ENCODE measurements at regions not wholly inside any gene's neighbourhood (a gene's known extent, or its start where the extent isn't known, plus 50 kb on each side); places are given as distances from the start of the nearest gene placed in this dataset.

DNA sequence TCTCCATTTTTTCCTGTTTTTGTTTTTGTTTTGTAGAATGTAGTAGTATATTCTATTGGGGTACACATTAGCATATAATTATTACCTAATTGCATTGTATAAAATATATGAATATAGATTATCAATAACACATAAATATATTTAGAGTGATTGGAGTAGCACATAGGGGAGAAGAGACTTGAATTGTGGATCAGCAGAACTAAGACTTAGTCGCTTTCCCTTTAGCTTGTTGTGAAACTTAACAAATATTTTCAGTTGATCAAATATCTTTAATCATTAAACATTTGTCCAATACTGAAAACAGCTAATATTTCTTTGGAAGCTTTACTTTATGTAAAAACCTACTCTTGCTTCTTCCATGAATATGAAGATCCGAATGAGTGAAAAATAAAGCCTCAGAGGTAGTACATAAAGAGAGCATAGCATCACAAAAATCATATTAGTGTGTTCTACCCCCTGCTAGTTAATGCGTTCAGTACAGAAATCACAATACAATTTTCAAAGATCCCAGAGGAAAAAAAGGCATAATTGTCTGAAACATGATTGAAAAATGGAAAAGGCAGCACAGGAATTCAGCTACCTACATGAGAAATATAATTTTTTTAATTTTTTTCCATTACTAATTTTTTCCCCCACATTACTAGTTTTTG, 1348.0 kb upstream of the PRR20A start:
- no peaks in the 10 kb centered on the region for H3K36me3 ChIP-seq
- no peaks in the 10 kb centered on the region for H3K4me1 ChIP-seq
- no peaks in the 10 kb centered on the region for H3K27me3 ChIP-seq
- TF ChIP-seq, protein P1, sequence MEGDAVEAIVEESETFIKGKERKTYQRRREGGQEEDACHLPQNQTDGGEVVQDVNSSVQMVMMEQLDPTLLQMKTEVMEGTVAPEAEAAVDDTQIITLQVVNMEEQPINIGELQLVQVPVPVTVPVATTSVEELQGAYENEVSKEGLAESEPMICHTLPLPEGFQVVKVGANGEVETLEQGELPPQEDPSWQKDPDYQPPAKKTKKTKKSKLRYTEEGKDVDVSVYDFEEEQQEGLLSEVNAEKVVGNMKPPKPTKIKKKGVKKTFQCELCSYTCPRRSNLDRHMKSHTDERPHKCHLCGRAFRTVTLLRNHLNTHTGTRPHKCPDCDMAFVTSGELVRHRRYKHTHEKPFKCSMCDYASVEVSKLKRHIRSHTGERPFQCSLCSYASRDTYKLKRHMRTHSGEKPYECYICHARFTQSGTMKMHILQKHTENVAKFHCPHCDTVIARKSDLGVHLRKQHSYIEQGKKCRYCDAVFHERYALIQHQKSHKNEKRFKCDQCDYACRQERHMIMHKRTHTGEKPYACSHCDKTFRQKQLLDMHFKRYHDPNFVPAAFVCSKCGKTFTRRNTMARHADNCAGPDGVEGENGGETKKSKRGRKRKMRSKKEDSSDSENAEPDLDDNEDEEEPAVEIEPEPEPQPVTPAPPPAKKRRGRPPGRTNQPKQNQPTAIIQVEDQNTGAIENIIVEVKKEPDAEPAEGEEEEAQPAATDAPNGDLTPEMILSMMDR (IDR thresholded peaks at IDR 0.05; ENCODE audit: low read depth, low read length), result no peak
- H3K4me3 ChIP-seq (ENCODE audit: low read depth, low read length), result no peak overlapping the region
- no peaks in the 10 kb centered on the region for H3K9me3 ChIP-seq
- no peak for DNase-seq

DNA sequence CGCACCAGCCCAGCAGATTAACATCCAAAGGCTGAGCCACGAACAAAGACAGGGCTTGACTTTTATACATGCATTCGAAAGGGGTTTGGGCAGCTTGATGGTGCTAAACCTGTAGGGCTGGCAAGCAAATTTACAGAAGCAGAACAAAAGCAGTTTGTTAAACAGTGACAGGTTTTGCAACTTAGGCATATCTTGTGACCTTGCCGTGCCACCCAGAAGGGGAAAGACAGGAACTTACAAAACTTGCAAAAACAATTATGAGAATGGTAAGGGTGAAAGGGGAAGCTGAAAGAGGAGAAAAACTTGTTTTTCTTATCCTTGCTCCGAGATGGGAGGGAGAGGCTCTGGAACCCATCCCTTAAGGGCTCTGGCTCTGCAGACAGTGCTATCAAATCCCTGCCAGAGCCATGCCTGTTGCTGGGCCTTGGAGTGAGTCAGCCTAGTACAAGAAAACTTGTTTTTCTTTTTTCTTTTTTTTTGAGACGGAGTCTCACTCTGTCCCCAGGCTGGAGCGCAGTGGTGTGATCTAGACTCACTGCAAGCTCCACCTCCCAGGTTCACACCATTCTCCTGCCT, 1325.2 kb upstream of the PRR20A start:
- no peaks in the 10 kb centered on the region for H3K9me3 ChIP-seq
- H3K4me3 ChIP-seq (ENCODE audit: low read depth, low read length), result no peak overlapping the region
- H3K4me1 ChIP-seq, result no peaks in the 10 kb centered on the region
- TF ChIP-seq, protein P1 (IDR thresholded peaks at IDR 0.05; ENCODE audit: low read depth, low read length), result no peak
- no peak for DNase-seq
- no peaks in the 10 kb centered on the region for H3K36me3 ChIP-seq
- H3K27me3 ChIP-seq, result no peaks in the 10 kb centered on the region

DNA sequence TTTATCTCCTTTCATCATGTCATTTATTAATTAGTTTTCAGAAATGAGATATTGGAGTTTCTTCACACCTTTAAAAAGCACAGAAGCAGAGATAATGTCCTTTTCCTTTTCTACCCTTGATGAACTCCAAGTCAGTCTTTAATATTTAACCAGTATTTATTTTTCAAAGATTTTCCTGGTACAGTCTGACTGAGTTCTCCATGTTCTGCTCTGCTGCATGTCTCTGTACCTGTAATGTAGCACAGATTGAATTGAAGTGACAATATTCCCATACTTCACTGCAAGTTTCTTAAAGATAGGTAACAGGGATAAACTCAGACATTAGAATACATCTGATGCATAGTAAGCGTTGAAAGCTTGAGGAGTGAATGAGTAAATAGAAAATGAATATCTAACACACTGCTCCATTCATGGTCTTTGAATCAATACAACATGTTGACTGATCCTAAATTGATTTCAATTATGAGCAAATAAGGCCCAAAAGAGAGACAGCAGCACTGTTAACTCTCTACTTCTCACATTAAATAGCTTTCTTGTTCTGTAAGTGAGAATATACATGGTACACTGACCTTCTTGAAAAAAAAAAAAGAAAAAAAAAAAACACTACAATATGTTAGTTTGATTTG, 1323.6 kb upstream of the PRR20A start:
- H3K9me3 ChIP-seq, result no peaks in the 10 kb centered on the region
- H3K4me1 ChIP-seq, result no peaks in the 10 kb centered on the region
- no peaks in the 10 kb centered on the region for H3K27me3 ChIP-seq
- TF ChIP-seq, protein P1 (IDR thresholded peaks at IDR 0.05; ENCODE audit: low read depth, low read length), result no peak
- no peak overlapping the region for H3K4me3 ChIP-seq (ENCODE audit: low read depth, low read length)
- no peak for DNase-seq
- no peaks in the 10 kb centered on the region for H3K36me3 ChIP-seq

DNA sequence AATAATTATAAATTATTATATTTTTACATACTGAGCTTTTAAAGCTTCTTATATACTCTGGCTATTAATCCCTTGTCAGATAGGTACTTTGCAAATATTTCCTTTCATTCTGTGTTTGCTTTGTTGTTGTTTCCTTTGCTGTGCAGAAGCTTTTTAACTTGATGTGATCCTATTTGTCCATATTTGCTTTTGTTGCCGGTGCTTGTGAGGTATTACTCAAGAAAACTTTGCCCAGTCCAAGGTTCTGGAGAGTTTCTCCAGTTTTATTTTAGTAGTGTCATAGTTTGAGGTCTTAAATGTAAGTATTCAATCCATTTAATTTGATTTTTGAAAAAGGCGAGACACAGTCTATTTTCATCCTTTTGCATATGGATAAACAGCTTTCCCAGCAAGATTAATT, 1319.9 kb upstream of the PRR20A start:
- H3K36me3 ChIP-seq, result no peaks in the 10 kb centered on the region
- H3K4me1 ChIP-seq, result no peaks in the 10 kb centered on the region
- no peaks in the 10 kb centered on the region for H3K9me3 ChIP-seq
- no peak for DNase-seq
- TF ChIP-seq, protein P1 (IDR thresholded peaks at IDR 0.05; ENCODE audit: low read depth, low read length), result no peak
- no peak overlapping the region for H3K4me3 ChIP-seq (ENCODE audit: low read depth, low read length)
- no peaks in the 10 kb centered on the region for H3K27me3 ChIP-seq

DNA sequence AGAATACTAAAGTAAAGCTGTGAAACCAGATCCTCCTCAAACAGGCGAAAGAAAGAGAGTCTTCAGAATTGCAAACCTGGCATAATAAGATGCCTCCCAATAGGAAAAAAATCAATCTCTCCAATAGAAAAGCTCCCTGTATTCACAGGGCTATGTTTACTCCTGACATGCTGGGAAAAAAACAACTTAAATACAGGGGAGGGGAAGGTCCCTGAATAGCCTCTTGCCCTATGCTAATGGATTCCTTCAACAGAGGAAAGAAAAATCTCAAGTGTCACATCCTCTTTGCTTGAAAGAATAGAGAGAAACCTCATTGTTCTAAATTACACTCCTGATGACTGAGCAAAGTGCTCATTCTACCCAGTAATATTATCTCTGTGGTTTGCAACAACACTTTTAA, 1271.1 kb upstream of the PRR20A start:
- no peaks in the 10 kb centered on the region for H3K9me3 ChIP-seq
- no peaks in the 10 kb centered on the region for H3K36me3 ChIP-seq
- H3K4me1 ChIP-seq, result no peaks in the 10 kb centered on the region
- no peak for DNase-seq
- no peaks in the 10 kb centered on the region for H3K27me3 ChIP-seq
- H3K4me3 ChIP-seq (ENCODE audit: low read depth, low read length), result no peak overlapping the region
- TF ChIP-seq, protein P1 (IDR thresholded peaks at IDR 0.05; ENCODE audit: low read depth, low read length), result no peak

DNA sequence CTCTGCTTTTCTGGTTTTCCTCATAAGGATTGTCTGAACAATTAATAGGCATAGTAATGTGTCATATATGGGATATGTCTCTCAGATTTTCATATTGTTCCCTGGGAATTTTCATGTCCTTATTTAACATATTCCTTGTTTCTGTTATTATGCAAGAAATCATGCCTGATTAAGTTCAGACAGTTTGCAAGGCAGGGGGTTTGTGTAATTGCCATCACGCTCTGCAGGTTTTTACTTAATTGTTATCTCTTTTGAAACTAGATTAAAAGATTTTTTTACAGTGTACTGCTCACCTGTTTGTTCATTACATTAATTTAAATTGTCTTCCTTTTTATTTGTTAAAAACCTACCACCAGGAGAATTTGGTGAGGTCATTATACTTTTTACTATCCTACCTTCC, 1253.2 kb upstream of the PRR20A start:
- DNase-seq, result no peak
- TF ChIP-seq, protein P1 (IDR thresholded peaks at IDR 0.05; ENCODE audit: low read depth, low read length), result no peak
- Histone ChIP-seq H3K36me3 (no peaks in the 10 kb centered on the region), H3K27me3 (no peaks in the 10 kb centered on the region), H3K4me3 (ENCODE audit: low read depth, low read length) (no peak overlapping the region), H3K4me1 (no peaks in the 10 kb centered on the region), H3K9me3 (no peaks in the 10 kb centered on the region)
